ENCODE measurements at regions not wholly inside any gene's neighbourhood (a gene's known extent, or its start where the extent isn't known, plus 50 kb on each side); places are given as distances from the start of the nearest gene placed in this dataset.

GRCh38 chr2:36302911-36303310 lies 52.7 kb upstream of the CRIM1 start:
- Mint-ChIP-seq H3K27me3 (ENCODE audit: low read depth) (no peaks in the 10 kb centered on the region), H3K27ac (no peak overlapping the region), H3K36me3 (ENCODE audit: low read depth) (no peaks in the 10 kb centered on the region), H3K4me3 (no peak overlapping the region), H3K9me3 (peaks cover 5% of the 10 kb centered on the region), H3K4me1 (peaks cover 4% of the 10 kb centered on the region)
- TF ChIP-seq CTCF (IDR thresholded peaks at IDR 0.05; ENCODE audit: unreplicated experiment in 3 of 3), result no peak

- Mint-ChIP-seq H3K36me3 (ENCODE audit: low read depth) (no peaks in the 10 kb centered on the region), H3K9me3 (peaks cover 5% of the 10 kb centered on the region), H3K27ac (no peak overlapping the region), H3K4me3 (no peak overlapping the region), H3K27me3 (ENCODE audit: low read depth) (no peaks in the 10 kb centered on the region), H3K4me1 (peaks cover 14% of the 10 kb centered on the region)
- no peak for TF ChIP-seq CTCF (IDR thresholded peaks at IDR 0.05; ENCODE audit: unreplicated experiment in 3 of 3)
These were observed 53.7 kb upstream of the CRIM1 start for GRCh38 chr2:36301843-36302242.

- Mint-ChIP-seq H3K27me3 (ENCODE audit: low read depth) (no peaks in the 10 kb centered on the region), H3K27ac (no peak overlapping the region), H3K9me3 (peaks cover 5% of the 10 kb centered on the region), H3K4me3 (no peak overlapping the region), H3K36me3 (ENCODE audit: low read depth) (no peaks in the 10 kb centered on the region), H3K4me1 (peaks cover 14% of the 10 kb centered on the region)
- no peak for TF ChIP-seq CTCF (IDR thresholded peaks at IDR 0.05; ENCODE audit: unreplicated experiment in 3 of 3)
These were observed 54.9 kb upstream of the CRIM1 start for GRCh38 chr2:36300697-36301096.

- Mint-ChIP-seq H3K9me3 (no peaks in the 10 kb centered on the region), H3K27ac (no peak overlapping the region), H3K36me3 (ENCODE audit: low read depth) (no peaks in the 10 kb centered on the region), H3K4me1 (peaks cover 19% of the 10 kb centered on the region), H3K27me3 (ENCODE audit: low read depth) (no peaks in the 10 kb centered on the region), H3K4me3 (no peak overlapping the region)
- TF ChIP-seq CTCF (IDR thresholded peaks at IDR 0.05; ENCODE audit: unreplicated experiment in 3 of 3), result no peak
These were observed 58.8 kb upstream of the CRIM1 start for GRCh38 chr2:36296798-36297197.

- Mint-ChIP-seq H3K9me3 (no peaks in the 10 kb centered on the region), H3K4me3 (no peak overlapping the region), H3K4me1 (peaks cover 24% of the 10 kb centered on the region), H3K27me3 (ENCODE audit: low read depth) (no peaks in the 10 kb centered on the region), H3K27ac (no peak overlapping the region), H3K36me3 (ENCODE audit: low read depth) (no peaks in the 10 kb centered on the region)
- TF ChIP-seq CTCF (IDR thresholded peaks at IDR 0.05; ENCODE audit: unreplicated experiment in 3 of 3), result no peak
These were observed 61.3 kb upstream of the CRIM1 start for GRCh38 chr2:36294316-36294721.

GRCh38 chr2:36290306-36290856 lies 65.2 kb upstream of the CRIM1 start:
- Mint-ChIP-seq H3K4me3 (no peak overlapping the region), H3K36me3 (ENCODE audit: low read depth) (no peaks in the 10 kb centered on the region), H3K27me3 (ENCODE audit: low read depth) (no peaks in the 10 kb centered on the region), H3K9me3 (peaks cover 1% of the 10 kb centered on the region), H3K4me1 (peaks cover 8% of the 10 kb centered on the region), H3K27ac (no peak overlapping the region)
- no peak for TF ChIP-seq CTCF (IDR thresholded peaks at IDR 0.05; ENCODE audit: unreplicated experiment in 3 of 3)

All from nephron (organoid).